HEK293T (cell line): ENCODE measurements at regions not wholly inside any gene's neighbourhood (a gene's known extent, or its start where the extent isn't known, plus 50 kb on each side); places are given as distances from the start of the nearest gene placed in this dataset.

Source experiments
- CTCF ChIA-PET: fragments of 350-600 bp; formaldehyde crosslinking; extraction: SDS; loops from one replicate; lab custom pipeline; 2021; ENCODE audit warnings: antibody characterized with exemption, inconsistent platforms; lab: Yijun Ruan, JAX
- POLR2A ChIA-PET: fragments of 350-600 bp; formaldehyde crosslinking; extraction: SDS; loops from one replicate; lab custom pipeline; 2020; ENCODE audit warnings: antibody characterized with exemption, inconsistent platforms; lab: Yijun Ruan, JAX
- DNase-seq: peaks from one replicate; pipeline ENCODE4 v3.0.0; 2012; ENCODE audit warnings: mixed read lengths; ENCODE audit errors: extremely low spot score
- ARNT ChIP-seq: fragments of 450-650 bp; IDR thresholded peaks from 2 replicates; pipeline ENCODE4 v1.6.1; 2017; ENCODE audit warnings: mild to moderate bottlenecking
- BHLHE40 ChIP-seq: fragments of 450-650 bp; IDR thresholded peaks from 2 replicates; pipeline ENCODE4 v1.6.1; 2016; ENCODE audit warnings: mild to moderate bottlenecking, moderate library complexity, borderline replicate concordance
- CTBP1 ChIP-seq: fragments of 450-650 bp; IDR thresholded peaks from 2 replicates; pipeline ENCODE4 v1.6.1; 2016; ENCODE audit warnings: borderline replicate concordance
- ELF4 ChIP-seq: fragments of 450-650 bp; IDR thresholded peaks from 2 replicates; pipeline ENCODE4 v1.6.1; 2017; ENCODE audit warnings: antibody characterized with exemption
- FOXA1 ChIP-seq: fragments of 450-650 bp; IDR thresholded peaks from 2 replicates; pipeline ENCODE4 v1.6.1; 2016; ENCODE audit warnings: mild to moderate bottlenecking
- FOXK2 ChIP-seq: fragments of 450-650 bp; IDR thresholded peaks from 2 replicates; pipeline ENCODE4 v1.6.1; 2016; ENCODE audit warnings: mild to moderate bottlenecking
- FOXM1 ChIP-seq: fragments of 450-650 bp; IDR thresholded peaks from 2 replicates; pipeline ENCODE4 v1.6.1; 2017; ENCODE audit warnings: mild to moderate bottlenecking, borderline replicate concordance
- HDGF ChIP-seq: fragments of 450-650 bp; IDR thresholded peaks from 2 replicates; pipeline ENCODE4 v1.6.1; 2017; ENCODE audit warnings: antibody characterized with exemption, borderline replicate concordance
- L3MBTL2 ChIP-seq: fragments of 450-650 bp; conservative IDR thresholded peaks from 2 replicates; pipeline ENCODE4 v1.6.1; 2016; ENCODE audit warnings: mild to moderate bottlenecking
- LEF1 ChIP-seq: fragments of 450-650 bp; IDR thresholded peaks from 2 replicates; pipeline ENCODE4 v1.6.1; 2017; ENCODE audit warnings: mild to moderate bottlenecking, borderline replicate concordance
- NFRKB ChIP-seq: fragments of 450-650 bp; IDR thresholded peaks from 2 replicates; pipeline ENCODE4 v1.6.1; 2016; ENCODE audit warnings: mild to moderate bottlenecking, moderate library complexity
- SP1 ChIP-seq: fragments of 450-650 bp; IDR thresholded peaks from 2 replicates; pipeline ENCODE4 v1.6.1; 2017
- SUZ12 ChIP-seq: fragments of 450-650 bp; IDR thresholded peaks from 2 replicates; pipeline ENCODE4 v1.6.1; 2016; ENCODE audit warnings: mild to moderate bottlenecking
- TARDBP ChIP-seq: fragments of 450-650 bp; IDR thresholded peaks from 2 replicates; pipeline ENCODE4 v1.6.1; 2016
- ZNF384 ChIP-seq: fragments of 450-650 bp; IDR thresholded peaks from 2 replicates; pipeline ENCODE4 v1.6.1; 2016
- TF ChIP-seq, protein P1 (sequence below): fragments of 450-650 bp; IDR thresholded peaks from 2 replicates; pipeline ENCODE4 v1.6.1; 2016

DNA sequence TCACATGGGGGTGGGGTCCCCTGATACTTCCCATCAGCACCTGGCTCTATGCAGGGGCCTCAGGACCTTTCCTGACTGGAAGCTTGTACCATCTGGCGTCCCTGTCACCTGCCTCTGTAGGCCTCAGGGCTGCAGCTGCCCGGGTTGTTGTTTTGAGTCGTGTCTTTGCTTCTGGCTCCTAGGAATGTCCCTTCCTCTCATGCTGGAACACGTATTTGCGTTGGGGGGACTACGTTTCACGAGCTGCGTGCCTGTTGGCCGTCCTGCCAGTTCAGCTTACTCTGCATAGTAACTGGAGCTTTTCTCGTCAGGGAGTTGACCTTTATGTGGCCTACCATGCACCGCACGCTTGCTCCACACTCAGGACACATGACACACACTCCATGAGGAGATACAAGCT, 54.9 kb upstream of the IRX4 start:
- CTCF ChIA-PET = no interaction called here
- POLR2A ChIA-PET = no interaction called here
- no peak for DNase-seq
- TF ChIP-seq ARNT = no peak
- TF ChIP-seq CTBP1 = no peak
- TF ChIP-seq ELF4 = no peak
- no peak for TF ChIP-seq FOXM1
- TF ChIP-seq BHLHE40 = no peak
- no peak for TF ChIP-seq SP1
- TF ChIP-seq HDGF = no peak
- TF ChIP-seq LEF1 = no peak
- TF ChIP-seq FOXA1 = no peak

DNA sequence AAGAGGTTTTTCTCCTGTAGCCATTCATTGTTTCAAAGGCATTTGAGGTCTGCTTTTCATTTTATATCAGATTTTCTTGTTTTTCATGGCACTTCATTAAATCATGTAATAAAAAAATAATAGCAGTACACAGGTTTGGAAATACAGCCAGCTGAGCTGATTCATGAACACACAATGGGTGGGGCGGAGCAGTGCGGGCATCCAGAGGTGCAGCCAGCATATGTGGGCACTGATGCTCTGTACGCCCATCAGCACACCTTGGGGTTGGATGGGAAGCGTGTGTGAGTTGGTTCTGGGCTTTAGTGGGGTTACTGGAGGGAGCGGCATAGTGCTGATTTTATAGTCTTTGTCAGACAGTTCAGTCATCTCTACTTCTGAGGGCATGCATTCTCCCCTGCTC, 54.2 kb upstream of the IRX4 start:
- no peak for DNase-seq
- POLR2A ChIA-PET = no interaction called here
- no peak for TF ChIP-seq ZNF384
- no peak for TF ChIP-seq CTBP1
- no peak for TF ChIP-seq FOXM1
- no peak for TF ChIP-seq FOXA1
- TF ChIP-seq L3MBTL2 = no peak
- TF ChIP-seq ELF4 = no peak
- CTCF ChIA-PET = no interaction called here

DNA sequence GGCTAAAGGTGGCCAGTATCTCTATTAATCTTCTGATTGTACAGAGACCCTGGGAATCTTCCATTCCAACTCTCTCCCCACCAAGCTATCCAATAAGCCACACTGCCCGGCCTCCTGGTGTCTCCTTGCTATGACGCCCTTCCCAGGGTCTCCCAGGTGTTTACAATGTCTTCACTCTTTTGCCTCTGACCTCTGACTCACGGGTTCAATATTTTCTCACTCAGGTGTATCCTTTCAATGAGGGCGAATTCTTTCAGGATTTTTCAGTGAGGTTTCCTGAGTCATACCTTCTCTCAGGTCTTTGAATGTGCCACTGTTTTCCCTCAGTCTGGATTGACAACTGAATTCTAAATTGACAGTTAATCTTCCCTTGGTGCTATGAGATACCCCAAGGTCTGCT, 53.7 kb upstream of the IRX4 start:
- CTCF ChIA-PET = no interaction called here
- no peak for DNase-seq
- POLR2A ChIA-PET = no interaction called here
- TF ChIP-seq SUZ12 = no peak
- no peak for TF ChIP-seq NFRKB
- no peak for TF ChIP-seq TARDBP
- TF ChIP-seq, protein P1, sequence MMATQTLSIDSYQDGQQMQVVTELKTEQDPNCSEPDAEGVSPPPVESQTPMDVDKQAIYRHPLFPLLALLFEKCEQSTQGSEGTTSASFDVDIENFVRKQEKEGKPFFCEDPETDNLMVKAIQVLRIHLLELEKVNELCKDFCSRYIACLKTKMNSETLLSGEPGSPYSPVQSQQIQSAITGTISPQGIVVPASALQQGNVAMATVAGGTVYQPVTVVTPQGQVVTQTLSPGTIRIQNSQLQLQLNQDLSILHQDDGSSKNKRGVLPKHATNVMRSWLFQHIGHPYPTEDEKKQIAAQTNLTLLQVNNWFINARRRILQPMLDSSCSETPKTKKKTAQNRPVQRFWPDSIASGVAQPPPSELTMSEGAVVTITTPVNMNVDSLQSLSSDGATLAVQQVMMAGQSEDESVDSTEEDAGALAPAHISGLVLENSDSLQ = no peak
- TF ChIP-seq FOXM1 = no peak
- no peak for TF ChIP-seq ZNF384
- no peak for TF ChIP-seq ELF4
- TF ChIP-seq FOXK2 = no peak
- no peak for TF ChIP-seq HDGF
- TF ChIP-seq LEF1 = no peak
- TF ChIP-seq SP1 = no peak
- TF ChIP-seq FOXA1 = no peak
- no peak for TF ChIP-seq CTBP1
- TF ChIP-seq BHLHE40 = no peak

DNA sequence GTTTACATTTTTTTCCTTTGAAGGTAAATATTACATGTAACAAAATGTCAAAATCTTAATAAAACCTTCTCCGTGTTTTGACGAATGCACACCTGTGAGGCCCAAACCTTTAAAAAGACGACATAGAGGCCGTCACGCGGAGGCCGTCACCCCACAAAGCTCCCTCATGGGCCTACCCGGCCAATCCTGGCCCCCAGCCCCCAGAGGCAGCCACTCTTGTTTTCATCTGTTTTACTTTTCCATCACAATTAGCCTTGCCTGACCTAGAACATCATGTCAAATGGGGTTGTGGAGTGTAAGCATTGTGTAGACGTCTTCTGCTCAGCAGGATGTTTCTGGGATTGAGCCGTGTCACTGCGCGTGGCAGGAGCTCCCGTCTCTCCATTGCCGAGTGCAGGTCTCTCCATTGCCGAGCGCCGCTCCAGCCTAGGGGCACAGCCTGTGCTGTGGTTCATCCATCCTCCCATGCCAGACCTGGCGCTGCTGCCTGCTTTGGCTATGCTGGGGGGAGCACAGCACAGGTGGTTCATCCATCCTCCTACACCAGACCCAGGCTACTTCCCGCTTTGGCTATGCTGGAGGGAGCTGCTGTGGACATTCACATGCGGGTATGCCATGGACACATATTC, 52.2 kb upstream of the IRX4 start:
- CTCF ChIA-PET = interaction anchor here (0.5 kb wide), 1 partner anchor 22 kb away, joined by 3 read pairs; no protein-coding TSS in a partner anchor
- POLR2A ChIA-PET = no interaction called here
- no peak for DNase-seq
- TF ChIP-seq NFRKB (no peak), CTBP1 (no peak)

DNA sequence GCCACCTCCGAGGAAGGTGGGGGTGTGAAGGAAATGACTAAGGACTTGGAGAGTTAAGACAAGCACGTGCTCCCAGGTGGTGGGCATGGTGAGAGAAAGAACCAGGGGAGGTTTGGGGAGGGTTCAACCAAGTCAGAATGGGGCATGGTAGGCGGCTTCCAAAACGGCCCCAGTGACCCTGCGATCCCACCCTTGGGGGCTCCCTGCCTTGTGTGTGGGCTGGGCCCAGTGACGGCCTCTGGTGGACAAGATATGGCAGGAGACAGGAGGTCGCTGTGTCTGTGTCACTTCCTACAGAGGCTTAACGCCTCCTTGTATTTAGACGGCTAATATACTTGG, 51.3 kb upstream of the IRX4 start:
- ChIA-PET POLR2A (no interaction called here), CTCF (no interaction called here)
- no peak for DNase-seq
- no peak for TF ChIP-seq TARDBP
- TF ChIP-seq SUZ12 = no peak
- TF ChIP-seq, protein P1 = no peak
- TF ChIP-seq ZNF384 = no peak
- no peak for TF ChIP-seq NFRKB
- no peak for TF ChIP-seq FOXA1
- TF ChIP-seq ELF4 = no peak
- no peak for TF ChIP-seq FOXK2
- TF ChIP-seq BHLHE40 = no peak
- TF ChIP-seq ARNT = no peak

DNA sequence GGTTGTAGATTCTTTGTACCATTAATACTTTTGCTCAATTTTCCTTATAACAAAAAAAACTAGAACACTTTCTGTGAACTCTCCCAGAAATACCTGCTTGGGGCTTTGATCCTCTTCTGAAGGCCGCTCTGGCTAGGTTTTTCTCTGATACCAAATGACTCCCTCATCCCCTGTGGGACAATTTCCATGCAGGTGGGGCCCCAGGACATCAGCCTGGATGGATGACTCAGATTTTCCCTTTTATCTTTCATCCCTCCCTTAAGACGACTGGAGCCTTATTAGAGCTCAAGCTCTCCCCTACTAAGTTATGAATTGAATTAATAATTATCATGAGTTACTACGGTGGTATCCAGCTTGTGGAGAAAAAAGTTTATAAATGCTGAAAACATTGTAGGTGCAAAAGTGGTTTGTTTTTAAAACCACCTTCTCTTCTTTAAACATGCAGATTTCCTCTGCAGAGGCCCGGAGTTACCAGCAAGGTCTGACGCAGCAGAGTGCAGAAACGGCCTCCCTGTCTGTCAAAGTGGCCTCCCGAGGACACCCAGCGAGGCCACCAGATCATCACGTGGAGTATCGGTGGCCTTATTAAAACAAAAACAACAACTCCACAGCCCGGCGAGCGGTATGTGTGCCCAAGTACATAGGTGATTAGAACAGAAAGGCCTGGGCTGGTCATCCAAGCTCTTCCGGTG, 50.8 kb upstream of the IRX4 start:
- CTCF ChIA-PET = no interaction called here
- no peak for TF ChIP-seq ZNF384
- no peak for TF ChIP-seq LEF1
- no peak for TF ChIP-seq L3MBTL2
- TF ChIP-seq NFRKB = no peak
- no peak for TF ChIP-seq SUZ12
- no peak for TF ChIP-seq BHLHE40
- TF ChIP-seq, protein P1 = no peak
- no peak for TF ChIP-seq HDGF
- no peak for TF ChIP-seq FOXA1
- TF ChIP-seq SP1 = no peak
- TF ChIP-seq ARNT = no peak
- TF ChIP-seq TARDBP = no peak
- POLR2A ChIA-PET = no interaction called here
- DNase-seq = no peak
